NB4 (cell line): ENCODE measurements at regions not wholly inside any gene's neighbourhood (a gene's known extent, or its start where the extent isn't known, plus 50 kb on each side); places are given as distances from the start of the nearest gene placed in this dataset.

ENCODE experiments used
- CTCF ChIP-seq: IDR thresholded peaks from one replicate; pipeline ENCODE4 v1.5.1; 2012; ENCODE audit warnings: low read depth, low read length
- MAX ChIP-seq: IDR thresholded peaks from 2 replicates; pipeline ENCODE4 v1.6.1; 2011; ENCODE audit warnings: low read depth, low read length
- POLR2A ChIP-seq: IDR thresholded peaks from 2 replicates; pipeline ENCODE4 v1.6.1; 2011; ENCODE audit warnings: mild to moderate bottlenecking; ENCODE audit not compliant: insufficient read length; ENCODE audit errors: extremely low read depth

- TF ChIP-seq CTCF (no peak), POLR2A (no peak), MAX (no peak)
These were observed 478.1 kb downstream of the PLA2G4A start for GRCh38 chr1:187306710-187307415.
